ELR (cell line): ENCODE measurements at regions not wholly inside any gene's neighbourhood (a gene's known extent, or its start where the extent isn't known, plus 50 kb on each side); places are given as distances from the start of the nearest gene placed in this dataset.
A peak's percentile ranks its signal among the peaks of the same experiment; 100 is the strongest.

Experiments used
- DNase-seq: peaks from one replicate; pipeline ENCODE4 v3.0.0-alpha.2; 2015; ENCODE audit warnings: low read depth

DNA sequence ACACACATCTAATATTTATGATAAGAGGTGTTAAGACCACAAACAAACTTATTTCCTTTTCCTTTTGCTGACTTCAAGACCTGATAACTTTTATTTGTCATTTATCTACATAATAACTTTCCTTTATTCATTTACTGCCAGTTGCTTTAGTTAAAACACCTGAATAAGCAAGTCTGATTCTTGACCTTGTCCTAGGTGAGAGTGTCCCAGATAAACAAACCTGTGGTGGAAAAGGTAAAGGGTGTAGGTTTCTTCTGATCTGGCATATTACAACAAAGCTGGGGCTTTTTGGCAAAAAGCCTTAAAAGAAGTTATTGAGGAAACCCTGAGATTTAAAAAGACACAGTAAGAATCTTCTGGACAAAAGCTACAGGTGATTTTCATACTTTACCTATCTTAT lies 191.5 kb downstream of the ZBBX start:
- no peak for DNase-seq

DNA sequence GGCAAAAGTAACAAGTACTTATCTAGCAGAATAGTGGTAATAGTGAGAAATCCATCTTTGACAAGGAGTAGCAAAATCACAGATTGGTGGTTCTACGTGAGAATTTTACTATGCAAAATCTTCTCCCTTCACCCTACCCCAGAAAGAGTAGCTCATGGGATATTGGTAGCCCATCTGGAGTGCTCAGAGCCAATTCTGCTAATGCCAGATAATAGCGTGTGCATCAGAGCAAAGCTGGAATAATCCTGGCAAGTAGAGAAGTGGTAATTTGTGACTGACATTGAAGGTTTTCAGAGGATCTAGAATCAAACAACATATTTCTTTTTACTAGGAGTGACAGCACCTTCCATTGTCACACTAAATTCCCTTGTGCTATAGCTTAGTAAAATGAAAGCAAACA lies 192.9 kb downstream of the ZBBX start:
- no peak for DNase-seq

DNA sequence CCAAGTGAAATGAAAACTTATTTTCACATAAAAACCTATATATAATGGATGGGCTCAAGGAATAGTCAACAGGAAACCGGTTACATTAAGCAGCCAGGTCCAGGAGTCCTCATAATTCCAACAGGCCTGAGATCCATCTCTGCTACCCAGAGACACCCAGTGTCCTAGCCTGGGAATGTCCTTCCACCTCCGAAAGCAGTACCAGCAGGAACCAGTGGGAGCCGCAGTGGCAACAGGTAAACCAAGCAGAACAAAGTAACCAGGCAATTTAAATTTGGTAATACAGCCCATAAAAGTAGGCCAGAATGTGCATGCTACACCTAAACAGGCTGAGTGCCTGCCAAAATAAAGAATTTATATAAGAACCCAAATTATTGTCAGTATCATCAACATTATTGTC lies 195.6 kb downstream of the ZBBX start:
- DNase-seq, result peak; percentile 51

DNA sequence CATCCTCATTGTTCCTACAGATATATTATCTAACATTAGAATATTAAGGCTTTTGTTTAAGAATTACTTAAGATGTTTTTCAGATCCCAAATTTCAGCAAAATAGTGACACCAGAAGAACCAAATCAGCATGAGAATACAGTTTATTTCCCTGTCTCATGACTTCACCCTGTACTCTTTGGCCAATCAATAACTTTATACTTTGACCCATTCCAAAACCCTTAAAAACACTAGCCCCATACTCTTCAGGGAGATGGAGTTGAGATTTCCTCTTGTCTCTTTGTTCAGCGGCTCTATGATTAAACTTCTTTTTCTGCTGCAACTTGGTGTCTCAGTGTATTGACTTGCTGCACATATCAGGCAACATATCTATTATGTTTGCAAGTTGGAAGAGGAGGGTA lies 207.7 kb downstream of the ZBBX start:
- no peak for DNase-seq

DNA sequence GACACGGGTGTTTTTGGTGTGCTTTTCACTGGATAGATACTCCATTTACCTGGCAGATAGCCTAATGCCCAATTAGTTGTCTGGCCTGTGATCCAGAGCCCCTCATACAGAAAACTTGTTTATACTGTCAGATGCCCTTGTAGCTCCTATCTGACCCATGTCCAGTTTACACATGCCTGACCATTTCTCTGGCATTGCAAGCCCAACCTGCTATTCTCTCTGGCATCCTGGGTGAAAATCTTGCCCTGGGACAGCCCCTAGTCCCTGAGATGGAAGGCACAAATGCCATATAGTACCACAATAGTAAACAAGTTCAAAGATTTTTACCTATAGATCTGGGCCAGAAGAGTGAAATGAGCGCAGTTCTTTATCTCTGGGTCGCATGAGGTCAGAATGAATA lies 212.6 kb downstream of the ZBBX start:
- no peak for DNase-seq

DNA sequence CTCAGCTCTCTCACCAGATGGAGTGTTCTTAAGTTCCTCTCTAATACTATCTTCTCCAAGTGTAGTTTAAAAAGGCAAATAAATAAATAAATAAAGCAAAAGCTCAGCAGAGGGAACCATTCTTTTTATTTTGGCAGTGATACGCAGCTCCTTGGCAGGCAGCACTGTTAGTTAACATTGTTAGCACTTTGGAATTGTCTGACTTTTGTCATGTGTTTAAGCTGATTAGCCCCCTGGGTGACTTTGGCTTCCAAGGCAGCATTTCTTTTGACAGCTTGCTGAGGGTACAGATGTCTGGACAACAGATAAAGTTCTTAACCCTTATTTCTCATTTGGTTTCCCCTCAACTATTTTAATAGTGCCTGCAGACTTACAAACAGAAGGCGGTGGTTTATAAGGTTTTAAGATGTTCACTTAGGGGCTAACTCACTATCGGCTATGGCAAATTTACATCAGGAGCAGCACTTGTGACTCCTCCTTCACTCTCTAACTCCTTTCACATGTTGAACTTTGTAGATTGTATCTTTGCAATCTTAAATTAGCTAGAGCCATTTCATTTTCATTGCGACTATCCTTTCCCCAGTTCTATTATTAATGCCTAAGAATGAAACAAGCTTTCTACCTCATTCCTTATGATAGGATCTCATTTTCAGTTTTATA lies 213.4 kb downstream of the ZBBX start:
- DNase-seq, result no peak

DNA sequence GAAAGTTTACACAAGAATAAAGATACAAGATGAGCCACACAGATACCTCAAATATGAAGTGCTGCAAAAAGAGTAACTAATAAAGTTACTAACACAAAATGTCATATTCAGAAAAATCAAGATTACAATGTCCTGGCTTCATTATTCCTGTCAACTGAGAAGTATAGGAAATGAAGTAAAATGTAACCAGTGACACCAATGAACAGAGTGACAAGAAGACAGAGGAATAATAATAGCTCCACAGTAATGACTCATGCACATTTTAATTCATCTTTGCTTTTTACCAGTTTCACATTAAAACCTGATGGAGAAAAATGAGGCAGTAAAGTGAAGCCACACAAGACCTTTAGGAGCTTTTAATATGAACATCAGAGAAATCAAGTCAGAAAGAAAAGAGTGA lies 214.1 kb downstream of the ZBBX start:
- no peak for DNase-seq

DNA sequence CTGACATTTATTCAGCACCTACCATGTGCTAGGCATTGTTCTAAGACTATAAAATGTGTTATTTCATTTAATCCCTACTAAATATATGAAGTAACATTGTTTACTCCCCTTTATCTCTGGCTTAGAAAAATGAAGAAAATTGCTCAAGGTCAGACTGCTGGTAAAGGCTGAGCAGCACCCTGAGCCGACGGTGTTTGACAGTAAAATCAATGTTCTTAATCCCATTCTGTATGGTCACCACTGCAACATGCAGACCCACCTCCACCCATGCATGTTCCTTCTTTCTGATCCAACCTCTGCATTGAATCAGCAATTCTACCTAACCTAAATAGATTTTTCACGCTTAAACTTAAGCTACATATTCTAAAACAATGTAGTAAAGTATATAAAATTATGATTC lies 216.5 kb downstream of the ZBBX start:
- no peak for DNase-seq

DNA sequence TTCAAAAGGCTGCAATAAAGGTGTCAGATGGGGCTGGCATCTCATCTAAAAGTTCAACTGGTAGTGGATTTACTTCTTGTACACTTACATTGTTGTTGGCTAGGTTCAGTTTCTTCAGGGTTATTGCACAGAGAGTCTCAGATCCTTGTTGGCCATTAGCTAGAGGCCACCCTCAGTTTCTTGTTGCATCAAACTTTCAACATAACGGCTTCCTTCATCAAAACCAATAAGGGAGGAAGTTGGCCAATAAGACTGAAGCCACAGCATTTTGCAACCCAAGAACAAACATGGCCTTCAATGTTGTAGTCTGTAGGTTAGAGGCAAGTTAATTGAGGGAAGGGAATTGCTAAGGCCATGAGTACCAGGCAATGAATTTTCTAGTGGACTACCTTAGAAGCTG lies 218.0 kb downstream of the ZBBX start:
- no peak for DNase-seq

DNA sequence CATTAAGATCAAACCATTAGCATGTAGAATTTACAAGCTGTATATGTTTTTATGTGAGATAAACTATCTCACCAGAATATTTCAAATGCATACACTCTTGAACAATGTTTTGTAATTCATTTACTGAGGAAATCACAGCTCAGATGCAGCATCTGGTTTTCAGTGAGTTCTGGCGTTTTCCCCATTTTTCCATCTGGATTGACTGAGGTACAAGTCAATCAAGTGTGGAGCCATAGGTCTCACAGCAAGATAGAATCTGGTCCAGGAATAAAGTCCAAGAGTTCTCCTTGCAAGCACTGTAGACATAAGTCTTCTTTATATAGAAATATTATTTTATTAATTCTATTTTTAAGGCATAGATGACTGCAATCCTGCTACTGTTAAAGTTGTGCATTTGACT lies 219.3 kb downstream of the ZBBX start:
- DNase-seq, result no peak

DNA sequence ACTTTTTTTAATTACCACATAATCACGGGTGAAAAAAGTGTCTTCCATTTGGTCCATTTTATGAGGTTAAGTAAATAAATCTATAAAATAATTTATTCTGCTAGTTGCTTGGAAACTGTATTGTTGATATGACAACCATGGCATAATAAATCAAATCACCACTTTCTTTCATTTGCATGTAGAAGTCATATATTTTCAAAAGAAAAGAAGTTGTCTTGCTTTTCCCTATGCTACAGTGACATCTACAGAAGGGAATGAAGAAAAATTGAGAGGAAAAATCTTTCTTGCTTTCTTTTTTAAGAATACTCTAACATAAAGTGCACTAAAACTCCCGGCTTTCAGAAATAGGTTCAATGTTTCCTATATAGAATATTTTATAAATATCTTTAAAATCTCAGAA lies 228.5 kb downstream of the ZBBX start:
- peak; percentile 24 for DNase-seq

DNA sequence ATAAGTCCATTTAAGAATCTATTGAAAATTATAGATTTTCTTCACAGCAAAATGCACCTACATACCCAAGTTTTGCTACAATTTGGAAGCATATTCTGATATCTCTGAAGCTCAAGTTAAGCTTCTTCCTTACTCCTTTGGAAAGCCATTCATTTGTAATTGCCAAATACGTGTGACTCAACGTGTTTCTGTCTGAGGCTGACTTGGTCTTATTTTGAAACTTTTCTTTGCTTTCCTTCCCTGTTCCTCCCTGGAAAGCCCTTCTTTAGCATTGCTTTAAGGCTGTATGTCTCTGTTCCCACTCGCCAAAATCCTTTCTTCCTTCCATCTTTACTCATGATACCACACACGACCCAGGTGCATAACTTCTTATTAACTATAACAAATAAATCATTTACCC lies 232.0 kb downstream of the ZBBX start:
- DNase-seq, result peak; percentile 40

DNA sequence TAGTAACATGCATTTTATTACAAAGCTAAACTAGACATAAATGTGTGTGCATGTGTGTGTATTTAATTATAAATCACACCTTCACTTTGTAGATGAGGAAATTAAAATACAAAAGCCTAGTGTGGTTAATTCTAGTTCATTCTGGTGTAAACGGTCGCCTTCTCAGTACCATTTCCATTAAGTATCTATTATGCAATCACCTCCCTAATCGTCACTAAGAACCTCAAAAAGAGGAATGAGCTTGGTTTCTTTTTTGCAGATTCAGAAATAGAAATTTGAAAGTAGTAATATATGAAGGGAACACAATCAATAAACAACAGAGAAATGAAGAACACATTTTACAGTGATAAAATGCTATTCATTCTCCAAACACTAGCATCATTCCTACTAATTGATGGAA lies 233.2 kb downstream of the ZBBX start:
- DNase-seq, result no peak

DNA sequence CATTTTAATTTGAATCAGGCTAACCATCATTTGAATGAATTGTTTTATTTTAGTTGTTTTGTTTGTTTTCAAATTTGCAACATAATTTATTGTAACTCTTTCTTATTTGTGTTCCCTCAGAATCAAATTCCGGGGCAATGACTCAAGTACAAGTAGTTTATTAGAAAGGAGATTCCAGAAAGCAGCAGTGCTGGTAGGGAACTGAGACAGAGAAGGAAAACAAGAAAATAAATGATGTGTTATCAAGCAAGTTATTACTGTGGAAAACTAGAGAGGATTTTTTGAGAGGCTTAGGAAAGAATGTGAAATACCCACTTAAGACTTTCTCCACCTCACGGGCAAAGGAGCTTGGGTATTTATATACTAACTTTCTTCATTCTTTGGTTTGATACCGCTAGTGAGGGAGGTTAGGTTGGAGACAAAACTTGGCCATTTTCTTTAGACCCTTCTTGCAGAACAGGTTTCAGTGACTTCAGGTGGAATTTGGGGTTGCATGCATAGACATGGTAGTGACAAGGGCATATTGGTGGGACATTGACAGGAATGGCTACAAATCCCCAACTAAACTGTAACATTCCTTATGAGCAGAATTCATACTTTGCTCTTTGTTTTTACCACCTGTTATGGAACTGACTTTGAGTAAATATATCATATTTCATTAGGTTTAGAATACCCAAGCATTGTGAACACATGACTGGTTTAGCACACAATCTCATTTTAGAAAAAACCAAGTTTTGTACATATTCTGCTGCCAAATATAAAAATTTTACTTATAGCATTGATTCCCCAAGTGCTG lies 254.3 kb downstream of the ZBBX start:
- DNase-seq, result peak; percentile 44

DNA sequence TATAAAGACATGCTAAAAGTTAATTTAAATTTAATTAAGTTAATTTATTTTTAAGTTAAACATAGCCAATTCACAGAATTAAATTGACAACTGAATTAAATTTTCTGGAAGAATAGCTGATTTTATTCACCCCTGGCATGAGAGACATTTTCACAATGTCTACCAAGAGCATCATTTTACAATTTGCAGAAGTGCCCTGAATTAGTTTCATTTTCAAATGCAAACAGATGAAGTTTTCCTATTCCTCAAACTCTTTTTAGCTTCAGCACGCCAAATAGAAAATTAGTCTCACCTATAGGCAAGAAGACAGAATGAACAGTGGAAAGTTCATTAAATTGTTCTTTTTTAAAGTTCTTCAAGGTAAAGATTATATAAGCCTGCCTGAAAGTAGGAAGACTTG lies 259.3 kb downstream of the ZBBX start:
- DNase-seq, result no peak

DNA sequence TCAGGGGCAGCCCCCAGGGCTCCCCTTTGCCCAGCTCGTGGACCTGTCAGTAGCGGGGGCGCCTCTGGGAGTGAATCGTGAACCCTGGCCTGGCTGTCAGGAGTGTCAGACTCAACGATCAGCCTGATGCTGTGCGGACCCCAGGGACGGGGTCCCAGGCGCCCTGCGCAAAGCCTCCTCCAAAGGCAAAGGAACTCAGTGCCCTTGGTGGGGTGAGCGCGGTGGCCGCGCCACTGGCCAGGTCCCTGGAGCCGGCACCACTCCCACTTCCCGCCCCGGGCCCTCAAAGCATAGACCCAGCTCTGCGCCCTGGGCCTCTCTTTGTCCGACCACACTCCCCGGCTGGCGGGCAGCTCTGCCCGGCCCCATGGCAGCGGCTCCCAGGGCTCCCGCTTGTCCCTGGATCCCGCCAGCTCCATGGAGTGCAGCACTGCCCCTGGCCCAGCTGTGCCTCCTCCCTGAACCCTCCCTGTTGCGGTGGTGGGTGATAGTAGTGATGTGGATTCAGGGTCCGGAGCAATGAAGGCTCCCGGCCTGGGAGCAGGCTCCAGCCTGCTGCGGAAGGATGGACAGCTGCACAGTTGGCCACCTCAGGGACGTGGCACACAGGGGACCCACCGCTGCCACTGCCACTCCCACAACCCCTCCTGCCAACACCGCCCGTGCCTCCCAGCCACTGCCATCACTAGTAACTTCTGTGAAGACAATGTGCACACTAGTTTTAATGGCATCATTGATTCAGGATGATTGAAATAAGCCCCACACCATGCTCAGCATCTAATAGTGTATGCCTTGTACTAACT lies 263.8 kb downstream of the ZBBX start:
- DNase-seq, result no peak

DNA sequence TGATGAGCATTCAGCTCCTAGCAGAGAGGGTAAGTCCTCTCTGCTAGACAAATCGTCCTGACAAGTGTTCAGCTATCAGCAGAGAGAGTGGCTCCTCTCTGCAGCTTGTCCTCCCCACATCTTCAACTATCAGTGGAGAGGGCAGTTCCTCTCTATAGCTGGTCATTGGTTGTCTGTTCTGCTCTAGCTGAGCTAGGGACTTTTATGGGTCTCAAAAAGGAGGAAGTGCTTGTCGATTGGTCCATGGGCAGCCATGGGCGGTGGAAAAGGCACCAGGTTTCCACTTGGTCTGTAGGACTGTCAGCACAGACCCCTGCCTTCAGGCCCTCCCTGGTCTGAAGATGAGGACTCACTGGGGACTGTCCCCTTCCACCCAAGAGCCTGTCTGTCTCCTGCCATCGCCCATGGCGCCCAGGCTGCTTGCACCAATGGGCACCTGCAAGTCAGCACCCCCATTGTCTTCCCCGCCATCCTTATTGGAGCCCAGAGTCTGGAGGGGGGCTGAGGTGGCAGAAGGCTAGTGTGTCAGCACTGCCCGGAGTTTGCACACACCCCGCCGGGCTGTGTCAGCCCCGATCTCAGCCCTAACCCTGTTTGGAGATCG lies 264.7 kb downstream of the ZBBX start:
- no peak for DNase-seq

DNA sequence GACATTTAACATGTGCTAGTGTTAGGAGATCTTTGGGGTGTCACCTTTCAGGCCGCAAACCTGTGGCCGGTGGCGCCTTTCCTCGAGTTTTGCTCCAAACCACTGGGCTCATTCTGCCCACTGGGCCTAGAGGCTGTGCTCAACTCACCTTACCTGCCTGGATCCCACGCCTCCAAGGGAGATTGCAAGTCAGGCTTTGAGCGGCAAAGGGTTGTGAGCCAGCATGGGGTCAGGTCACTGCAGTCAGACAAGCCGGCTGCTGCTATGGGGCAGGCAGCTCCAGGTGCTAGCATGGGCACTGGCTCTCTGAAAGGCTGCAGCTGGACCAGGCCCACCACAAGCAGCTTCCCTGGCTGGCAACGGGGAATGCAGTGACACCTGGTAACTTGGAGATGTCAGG lies 265.5 kb downstream of the ZBBX start:
- DNase-seq, result no peak

DNA sequence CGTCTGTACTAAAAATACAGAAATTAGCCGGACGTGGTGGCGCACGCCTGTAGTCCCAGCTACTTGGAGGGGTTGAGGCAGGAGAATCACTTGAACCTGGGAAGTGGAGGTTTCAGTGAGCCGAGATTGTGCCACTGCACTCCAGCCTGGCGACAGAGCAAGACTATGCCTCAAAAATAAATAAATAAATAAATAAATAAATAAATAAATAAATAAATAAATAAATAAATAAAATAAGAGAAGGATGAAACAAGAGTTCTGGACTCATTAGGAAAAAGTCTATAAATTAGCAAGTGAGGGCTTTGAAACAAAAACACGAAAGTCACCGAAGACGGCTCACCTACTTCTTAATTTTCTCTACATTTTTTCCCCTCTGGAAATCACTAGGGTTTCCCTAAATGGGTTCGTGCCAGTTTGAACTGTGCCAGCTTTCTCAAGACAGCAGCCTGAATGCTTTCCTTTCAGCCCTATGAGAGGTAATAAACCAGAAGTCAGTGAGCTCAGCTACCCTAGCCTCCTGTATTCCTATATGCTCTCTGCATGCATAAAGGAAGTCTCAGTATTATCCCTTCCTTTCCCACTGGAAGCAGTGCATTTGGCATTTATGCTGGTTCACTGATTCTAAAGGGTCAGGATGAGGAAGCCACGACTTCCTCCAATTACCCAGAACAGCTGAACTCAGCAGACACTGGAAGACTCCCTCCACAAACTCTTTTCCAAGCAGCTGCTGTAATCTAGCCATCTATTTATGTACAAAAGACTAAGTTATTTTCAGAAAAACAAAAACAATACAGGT lies 266.9 kb downstream of the ZBBX start:
- DNase-seq, result no peak

DNA sequence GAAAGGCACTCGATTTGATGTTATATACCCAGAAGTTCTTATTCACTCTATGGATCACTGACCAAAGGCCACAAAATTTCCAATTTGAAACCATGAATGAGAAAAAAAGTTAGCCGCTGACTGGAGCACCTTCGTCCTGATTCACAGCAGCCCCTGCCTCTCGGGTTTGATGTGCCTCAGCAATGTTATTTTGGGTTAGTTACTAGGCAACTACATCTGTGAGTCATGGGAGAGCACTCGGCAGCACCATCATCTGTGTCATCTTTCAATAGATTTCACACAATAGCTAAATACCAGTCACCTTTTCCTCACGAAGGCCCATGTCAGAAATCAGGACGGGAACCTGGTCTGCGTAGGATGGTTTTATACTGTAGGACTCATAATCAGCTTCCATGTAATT lies 269.2 kb downstream of the ZBBX start:
- DNase-seq, result peak; percentile 87

DNA sequence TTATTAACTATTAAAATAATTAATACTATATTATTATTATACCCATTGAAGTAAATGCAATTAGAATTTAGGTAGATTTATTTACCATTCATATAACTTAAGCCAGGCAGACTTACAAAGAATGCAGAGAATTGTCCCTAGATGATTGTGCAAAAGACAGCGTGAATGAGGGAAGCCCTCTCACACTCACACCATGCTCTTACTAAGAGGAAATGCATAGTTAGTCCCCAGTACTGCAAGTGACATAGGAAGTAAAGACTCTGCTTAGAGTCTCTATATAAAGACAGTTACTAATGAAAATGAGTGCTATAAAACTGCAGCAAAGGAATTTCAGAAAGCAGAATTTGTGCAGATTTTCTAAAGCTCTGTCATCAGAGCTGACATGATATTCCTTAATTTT lies 270.4 kb downstream of the ZBBX start:
- DNase-seq, result no peak

DNA sequence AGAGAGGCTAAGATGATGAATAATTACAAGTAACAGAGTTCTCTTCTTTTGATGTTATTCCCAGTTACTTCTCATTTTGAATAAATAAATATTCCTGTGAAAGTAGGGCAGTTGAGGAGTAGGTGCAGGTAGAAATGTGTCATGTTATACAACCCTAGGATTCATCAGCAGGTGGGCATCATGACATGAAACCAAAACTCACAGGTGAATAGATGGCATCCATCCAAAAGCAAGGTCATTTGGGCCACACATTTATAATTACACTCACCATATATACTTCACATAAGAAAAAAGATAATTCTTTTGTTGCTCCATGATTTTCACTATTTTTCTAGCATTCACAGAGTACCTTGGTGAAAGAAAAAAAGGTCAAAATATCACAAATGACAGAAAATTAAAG lies 273.6 kb downstream of the ZBBX start:
- no peak for DNase-seq
